Fibroblast of the aortic adventitia (primary cell): ENCODE measurements at regions not wholly inside any gene's neighbourhood (a gene's known extent, or its start where the extent isn't known, plus 50 kb on each side); places are given as distances from the start of the nearest gene placed in this dataset.

Experiments
- DNase-seq: peaks from one replicate; pipeline ENCODE4 v3.0.0-alpha.2; 2010; ENCODE audit warnings: low read depth
- H3K4me3 ChIP-seq: 2 replicates; pipeline ENCODE4 v1.5.1; 2011; ENCODE audit warnings: low read depth, mild to moderate bottlenecking, control low read depth, low read length, moderate library complexity
- CTCF ChIP-seq: IDR thresholded peaks from 2 replicates; pipeline ENCODE4 v1.5.1; 2011; ENCODE audit warnings: mild to moderate bottlenecking, low read length, control low read depth, inconsistent platforms; ENCODE audit not compliant: insufficient read depth

- no peak overlapping the region for H3K4me3 ChIP-seq
- TF ChIP-seq CTCF = no peak
- no peak for DNase-seq
Observed at GRCh38 chr12:115325858-115326257, 641.9 kb upstream of the TBX3 start.

- peak; percentile 63 for DNase-seq
- no peak overlapping the region for H3K4me3 ChIP-seq
- no peak for TF ChIP-seq CTCF
Observed at GRCh38 chr12:115324949-115325593, 641.1 kb upstream of the TBX3 start.

- H3K4me3 ChIP-seq = no peak overlapping the region
- peak; percentile 74 for DNase-seq
- TF ChIP-seq CTCF = no peak
Observed at GRCh38 chr12:115323223-115323905, 639.4 kb upstream of the TBX3 start.

- H3K4me3 ChIP-seq = no peak overlapping the region
- no peak for TF ChIP-seq CTCF
- DNase-seq = peak; percentile 64
Observed at GRCh38 chr12:115322275-115322674, 638.3 kb upstream of the TBX3 start.

GRCh38 chr12:115320967-115321366 is 637.0 kb upstream of the TBX3 start:
- DNase-seq = peak; percentile 22
- H3K4me3 ChIP-seq = no peak overlapping the region
- no peak for TF ChIP-seq CTCF

GRCh38 chr12:115320451-115320850 is 636.5 kb upstream of the TBX3 start:
- no peak for DNase-seq
- no peak overlapping the region for H3K4me3 ChIP-seq
- TF ChIP-seq CTCF = no peak
